Keratinocyte (primary cell): ENCODE measurements at regions not wholly inside any gene's neighbourhood (a gene's known extent, or its start where the extent isn't known, plus 50 kb on each side); places are given as distances from the start of the nearest gene placed in this dataset.

ENCODE experiments used
- DNase-seq: peaks from one replicate; pipeline ENCODE4 v3.0.0-alpha.2; 2011; ENCODE audit warnings: low read depth, missing footprints, low spot score
- FAIRE-seq: peaks from 2 replicates; lab custom pipeline; 2011; peaks lifted over from hg19 to GRCh38; lab: Jason Lieb, UNC
- H2AFZ ChIP-seq: 2 replicates; pipeline ENCODE4 v1.6.0; 2012; ENCODE audit warnings: low read length, control low read depth, inconsistent platforms; ENCODE audit not compliant: control insufficient read depth
- H3K27ac ChIP-seq: 2 replicates; pipeline ENCODE4 v1.5.1; 2011; ENCODE audit warnings: low read length; ENCODE audit not compliant: control insufficient read depth, insufficient read depth
- H3K27me3 ChIP-seq: 3 replicates; pipeline ENCODE4 v1.6.0; 2011; ENCODE audit warnings: low read length; ENCODE audit not compliant: control insufficient read depth, insufficient read depth; ENCODE audit errors: extremely low read depth
- H3K36me3 ChIP-seq, 2 experiments: 2 replicates in 1 of 2; 3 replicates in 1 of 2; pipeline ENCODE4 v1.5.1; 2011; ENCODE audit warnings: low read length in 2 of 2, mild to moderate bottlenecking in 1 of 2; ENCODE audit not compliant: control insufficient read depth in 2 of 2, insufficient read depth in 2 of 2; ENCODE audit errors: extremely low read depth in 1 of 2
- H3K4me1 ChIP-seq: 3 replicates; pipeline ENCODE4 v1.5.1; 2011; ENCODE audit warnings: low read length; ENCODE audit not compliant: control insufficient read depth, insufficient read depth; ENCODE audit errors: extremely low read depth
- H3K4me2 ChIP-seq: 3 replicates; pipeline ENCODE4 v1.6.0; 2011; ENCODE audit warnings: low read depth, low read length; ENCODE audit not compliant: control insufficient read depth, insufficient read depth; ENCODE audit errors: extremely low read depth
- H3K4me3 ChIP-seq, 3 experiments: fragments of 200-600 bp in 1 of 3; sonication (generic) in 1 of 3; 2 replicates in 2 of 3; 3 replicates in 1 of 3; pipeline ENCODE4 v1.5.1; 2011 to 2016; ENCODE audit warnings: low read length in 3 of 3, mild to moderate bottlenecking in 3 of 3, control low read depth in 2 of 3, inconsistent platforms in 1 of 3, low read depth in 1 of 3, mixed read lengths in 1 of 3, mixed run types in 1 of 3, moderate library complexity in 1 of 3; ENCODE audit not compliant: control insufficient read depth in 2 of 3, insufficient read depth in 2 of 3; ENCODE audit errors: extremely low read depth in 1 of 3
- H3K79me2 ChIP-seq: 2 replicates; pipeline ENCODE4 v1.6.0; 2012; ENCODE audit warnings: low read length; ENCODE audit not compliant: control insufficient read depth, insufficient read depth
- H3K9ac ChIP-seq: 3 replicates; pipeline ENCODE4 v1.6.0; 2011; ENCODE audit warnings: low read length; ENCODE audit not compliant: control insufficient read depth, insufficient read depth; ENCODE audit errors: extremely low read depth
- H3K9me1 ChIP-seq: 3 replicates; pipeline ENCODE4 v1.6.0; 2011; ENCODE audit warnings: low read length; ENCODE audit not compliant: control insufficient read depth, insufficient read depth; ENCODE audit errors: extremely low read depth
- H3K9me3 ChIP-seq: 2 replicates; pipeline ENCODE4 v1.5.1; 2012; ENCODE audit warnings: low read depth, low read length; ENCODE audit not compliant: control insufficient read depth
- H4K20me1 ChIP-seq: 3 replicates; pipeline ENCODE4 v1.6.0; 2011; ENCODE audit warnings: low read length; ENCODE audit not compliant: control insufficient read depth, insufficient read depth; ENCODE audit errors: extremely low read depth
- CTCF ChIP-seq, 3 experiments: IDR thresholded peaks in 1 of 3; conservative IDR thresholded peaks in 1 of 3; optimal IDR thresholded peaks in 1 of 3; 2 replicates in 2 of 3; 3 replicates in 1 of 3; pipeline versions ENCODE3 to v1.5.1; 2011; ENCODE audit warnings: low read length in 3 of 3, mild to moderate bottlenecking in 3 of 3, moderate library complexity in 2 of 3, control low read depth in 1 of 3, inconsistent platforms in 1 of 3; ENCODE audit not compliant: insufficient read depth in 2 of 3; ENCODE audit errors: extremely low read depth in 1 of 3
- EZH2 ChIP-seq: IDR thresholded peaks from one replicate; pipeline ENCODE4 v1.6.1; 2012; ENCODE audit warnings: inconsistent platforms, mild to moderate bottlenecking, low read length, moderate library complexity
- dilution Hi-C: fragments of 300-500 bp; cut with MboI; formaldehyde crosslinking; loops from one replicate; pipeline ENCODE4 v1.7.0; 2020; ENCODE audit warnings: low sequenced_read_pairs; ENCODE audit not compliant: extremely low pct_ligation_motif_present

- Histone ChIP-seq H3K27me3 (no peaks in the 10 kb centered on the region), H3K4me1 (no peaks in the 10 kb centered on the region), H2AFZ (no peak overlapping the region), H3K9me3 (no peaks in the 10 kb centered on the region), H4K20me1 (no peaks in the 10 kb centered on the region), H3K79me2 (no peaks in the 10 kb centered on the region), H3K4me3 (no peak overlapping the region), H3K27ac (no peak overlapping the region), H3K4me2 (no peak overlapping the region), H3K36me3 (no peaks in the 10 kb centered on the region), H3K9me1 (no peaks in the 10 kb centered on the region), H3K9ac (no peak overlapping the region)
- no peak for FAIRE-seq
- dilution Hi-C loops = no loop called here
- TF ChIP-seq CTCF (optimal IDR thresholded peaks at IDR 0.05 in 1 of 3, IDR thresholded peaks at IDR 0.05 in 1 of 3, conservative IDR thresholded peaks at IDR 0.05 in 1 of 3; ENCODE audit: extremely low read depth in 1 of 3, insufficient read depth in 2 of 3, low read length in 3 of 3) (no peak), EZH2 (no peak)
- no peak for DNase-seq
Measured at GRCh38 chr20:53712212-53712977, 118.8 kb upstream of the ZNF217 start.

DNA sequence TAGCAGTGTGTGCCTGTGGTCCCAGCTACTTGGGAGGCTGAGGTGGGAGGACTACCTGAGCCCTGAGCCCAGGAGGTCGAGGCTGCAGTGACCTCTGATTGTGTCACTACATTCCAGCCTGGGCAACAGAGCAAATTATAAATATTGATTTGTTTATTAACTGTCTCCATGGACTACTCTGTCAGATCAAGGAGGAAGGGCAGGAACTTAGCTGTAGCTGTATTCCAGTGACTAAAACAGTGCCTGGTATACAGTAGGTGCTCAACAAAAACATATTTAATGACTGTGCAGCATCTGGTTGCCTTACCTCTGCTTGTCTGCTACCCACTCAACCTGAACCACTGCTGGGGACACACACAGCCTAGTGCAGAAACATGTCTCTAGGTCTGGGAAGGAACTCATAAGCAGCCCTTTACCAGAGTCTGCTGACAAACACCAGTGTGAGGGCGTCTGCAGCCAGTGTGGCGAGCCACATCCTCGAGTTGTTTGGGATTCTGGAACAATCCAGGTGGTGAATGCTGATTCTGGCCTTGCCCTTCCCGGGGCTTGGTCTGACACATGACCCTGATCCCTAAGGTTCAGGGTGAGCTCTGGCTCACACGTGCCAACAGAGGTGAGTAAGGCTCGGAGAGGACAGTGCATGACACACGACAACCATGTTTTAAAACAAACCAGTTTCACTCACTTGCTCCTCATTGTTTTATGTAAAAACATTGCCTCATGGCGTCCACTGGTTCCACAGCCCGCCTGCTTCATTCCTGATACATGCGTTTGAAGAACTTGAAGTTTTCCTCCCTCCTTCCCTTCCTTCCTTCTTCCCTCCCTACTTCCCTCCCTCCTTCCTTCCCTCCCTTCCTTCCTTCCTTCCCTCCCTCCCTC, 117.9 kb upstream of the ZNF217 start:
- dilution Hi-C loops = no loop called here
- H3K36me3 ChIP-seq = no peaks in the 10 kb centered on the region
- H3K27ac ChIP-seq = no peak overlapping the region
- TF ChIP-seq EZH2 (no peak), CTCF (optimal IDR thresholded peaks at IDR 0.05 in 1 of 3, IDR thresholded peaks at IDR 0.05 in 1 of 3, conservative IDR thresholded peaks at IDR 0.05 in 1 of 3; ENCODE audit: extremely low read depth in 1 of 3, insufficient read depth in 2 of 3, low read length in 3 of 3) (no peak)
- H3K4me1 ChIP-seq = no peaks in the 10 kb centered on the region
- H3K9ac ChIP-seq = no peak overlapping the region
- no peaks in the 10 kb centered on the region for H3K79me2 ChIP-seq
- H3K9me1 ChIP-seq = no peaks in the 10 kb centered on the region
- H3K9me3 ChIP-seq = no peaks in the 10 kb centered on the region
- no peak for DNase-seq
- no peak overlapping the region for H3K4me3 ChIP-seq
- H3K27me3 ChIP-seq = no peaks in the 10 kb centered on the region
- H4K20me1 ChIP-seq = no peaks in the 10 kb centered on the region
- H3K4me2 ChIP-seq = no peak overlapping the region
- no peak overlapping the region for H2AFZ ChIP-seq
- no peak for FAIRE-seq
